Natural killer cell (primary cell): ENCODE measurements at regions not wholly inside any gene's neighbourhood (a gene's known extent, or its start where the extent isn't known, plus 50 kb on each side); places are given as distances from the start of the nearest gene placed in this dataset.

Source experiments
- ATAC-seq, 3 donors: fragments of 150-1000 bp in 2 of 3; fragments of 200-7000 bp in 1 of 3; cut with Tn5 transposase; 1 replicate in 1 of 3; 2 replicates in 2 of 3; pipeline ENCODE4 v1.10.0; 2021; ENCODE audit warnings: mild to moderate bottlenecking in 2 of 3, moderate library complexity in 2 of 3
- DNase-seq, 2 donors: peaks; one replicate each; pipeline versions ENCODE4 v3.0.0 to v3.0.0-alpha.2; 2013 to 2021; ENCODE audit warnings: mixed read lengths in 1 of 2
- H3K27ac ChIP-seq: one replicate; pipeline ENCODE4 v1.5.1; 2013; ENCODE audit warnings: mild to moderate bottlenecking, low read length
- H3K27me3 ChIP-seq: one replicate; pipeline ENCODE4 v1.6.1; 2013; ENCODE audit warnings: low read length; ENCODE audit not compliant: control insufficient read depth, insufficient read depth
- H3K36me3 ChIP-seq: one replicate; pipeline ENCODE4 v1.6.1; 2013; ENCODE audit warnings: low read length; ENCODE audit not compliant: control insufficient read depth, insufficient read depth
- H3K4me1 ChIP-seq: one replicate; pipeline ENCODE4 v1.6.1; 2013; ENCODE audit warnings: low read length; ENCODE audit not compliant: control insufficient read depth, insufficient read depth
- H3K4me3 ChIP-seq: one replicate; pipeline ENCODE4 v1.5.1; 2013; ENCODE audit warnings: low read length
- H3K9me3 ChIP-seq: one replicate; pipeline ENCODE4 v1.6.1; 2013; ENCODE audit warnings: low read length; ENCODE audit not compliant: control insufficient read depth, insufficient read depth
- H3K27ac Mint-ChIP-seq, 2 donors: one replicate each; pipeline ENCODE4 v1.8.0; 2022; ENCODE audit warnings: mild to moderate bottlenecking in 2 of 2, mixed read lengths in 2 of 2, moderate library complexity in 1 of 2
- H3K27me3 Mint-ChIP-seq, 2 donors: one replicate each; pipeline ENCODE4 v1.8.0; 2022; ENCODE audit warnings: low read depth in 2 of 2, mixed read lengths in 2 of 2
- H3K36me3 Mint-ChIP-seq: one replicate; pipeline ENCODE4 v1.8.0; 2022; ENCODE audit warnings: mixed read lengths
- H3K4me1 Mint-ChIP-seq, 2 donors: one replicate each; pipeline ENCODE4 v1.8.0; 2022; ENCODE audit warnings: mixed read lengths in 2 of 2
- H3K4me3 Mint-ChIP-seq: one replicate; pipeline ENCODE4 v1.8.0; 2022; ENCODE audit warnings: mild to moderate bottlenecking, moderate library complexity, mixed read lengths
- H3K9me3 Mint-ChIP-seq, 2 donors: one replicate each; pipeline ENCODE4 v1.8.0; 2022; ENCODE audit warnings: mixed read lengths in 2 of 2
- CTCF ChIP-seq: fragments of 200-600 bp; IDR thresholded peaks from one replicate; pipeline ENCODE4 v1.8.0; 2022; ENCODE audit warnings: antibody characterized with exemption
- WGBS: methylation state at CpG from one replicate; pipeline ENCODE4 v1.1.7; 2013; ENCODE audit warnings: missing lambda C conversion rate; ENCODE audit not compliant: insufficient coverage; 5-methylcytosine and 5-hydroxymethylcytosine counted together
- intact Hi-C: fragments of 100-400 bp; cut with micrococcal nuclease; formaldehyde crosslinking; loops from one replicate; pipeline ENCODE4 v1.14.2; 2022

GRCh38 chr5:19208397-19208796 lies 779.6 kb downstream of the CDH18 start:
- no peak for ATAC-seq
- H3K27me3 ChIP-seq, result no peaks in the 10 kb centered on the region
- H3K4me1 ChIP-seq, result no peaks in the 10 kb centered on the region
- H3K9me3 ChIP-seq, result peaks cover 22% of the 10 kb centered on the region
- no peak for DNase-seq
- Mint-ChIP-seq H3K9me3 (peaks cover 20 to 34% of the 10 kb centered on the region in 2 donors), H3K4me3 (no peak overlapping the region), H3K36me3 (peaks cover 28% of the 10 kb centered on the region), H3K27me3 (no peaks in the 10 kb centered on the region), H3K27ac (no peak overlapping the region), H3K4me1 (no peaks in the 10 kb centered on the region)
- no peaks in the 10 kb centered on the region for H3K36me3 ChIP-seq
- TF ChIP-seq CTCF, result no peak
- H3K4me3 ChIP-seq, result no peak overlapping the region
- H3K27ac ChIP-seq, result no peak overlapping the region
- intact Hi-C loops, result no loop called here
- 79% methylated on average over 4 of the region's 4 CpGs for WGBS

- ATAC-seq, result no peak
- Histone ChIP-seq H3K4me3 (no peak overlapping the region), H3K27me3 (no peaks in the 10 kb centered on the region), H3K27ac (no peak overlapping the region), H3K36me3 (no peaks in the 10 kb centered on the region), H3K4me1 (no peaks in the 10 kb centered on the region), H3K9me3 (peaks cover 22% of the 10 kb centered on the region)
- WGBS, result 50% methylated on average over 1 of the region's 1 CpG
- H3K36me3 Mint-ChIP-seq, result peaks cover 23% of the 10 kb centered on the region
- H3K27ac Mint-ChIP-seq, result no peak overlapping the region
- TF ChIP-seq CTCF, result no peak
- no peaks in the 10 kb centered on the region for H3K27me3 Mint-ChIP-seq
- H3K9me3 Mint-ChIP-seq, result peaks cover 16 to 32% of the 10 kb centered on the region in 2 donors
- no peaks in the 10 kb centered on the region for H3K4me1 Mint-ChIP-seq
- intact Hi-C loops, result no loop called here
- H3K4me3 Mint-ChIP-seq, result no peak overlapping the region
- no peak for DNase-seq
Measured at GRCh38 chr5:19210886-19211285, 777.1 kb downstream of the CDH18 start.

GRCh38 chr5:19229179-19229835 lies 758.7 kb downstream of the CDH18 start:
- no peaks in the 10 kb centered on the region for H3K27me3 ChIP-seq
- Mint-ChIP-seq H3K27ac (no peak overlapping the region), H3K4me1 (no peaks in the 10 kb centered on the region), H3K4me3 (no peak overlapping the region), H3K36me3 (peaks cover 7% of the 10 kb centered on the region), H3K27me3 (no peaks in the 10 kb centered on the region), H3K9me3 (peaks cover 11 to 21% of the 10 kb centered on the region in 2 donors)
- no peaks in the 10 kb centered on the region for H3K36me3 ChIP-seq
- ATAC-seq, result no peak
- 100% methylated on average over 1 of the region's 3 CpGs for WGBS
- DNase-seq, result no peak
- H3K4me1 ChIP-seq, result no peaks in the 10 kb centered on the region
- H3K9me3 ChIP-seq, result no peaks in the 10 kb centered on the region
- H3K27ac ChIP-seq, result no peak overlapping the region
- no peak for TF ChIP-seq CTCF
- H3K4me3 ChIP-seq, result no peak overlapping the region
- intact Hi-C loops, result no loop called here

- intact Hi-C loops, result no loop called here
- no peaks in the 10 kb centered on the region for H3K27me3 ChIP-seq
- Mint-ChIP-seq H3K4me1 (no peaks in the 10 kb centered on the region), H3K36me3 (peaks cover 7% of the 10 kb centered on the region), H3K27me3 (no peaks in the 10 kb centered on the region), H3K9me3 (peaks cover 16 to 32% of the 10 kb centered on the region in 2 donors), H3K27ac (no peak overlapping the region), H3K4me3 (no peak overlapping the region)
- ATAC-seq (no peak), DNase-seq (no peak)
- no peak overlapping the region for H3K27ac ChIP-seq
- H3K36me3 ChIP-seq, result no peaks in the 10 kb centered on the region
- no peaks in the 10 kb centered on the region for H3K9me3 ChIP-seq
- H3K4me1 ChIP-seq, result no peaks in the 10 kb centered on the region
- 100% methylated on average over 2 of the region's 2 CpGs for whole genome bisulfite sequencing
- no peak for TF ChIP-seq CTCF
- no peak overlapping the region for H3K4me3 ChIP-seq
Measured at GRCh38 chr5:19233573-19233972, 754.4 kb downstream of the CDH18 start.
